GM12872 (cell line): ENCODE measurements at regions not wholly inside any gene's neighbourhood (a gene's known extent, or its start where the extent isn't known, plus 50 kb on each side); places are given as distances from the start of the nearest gene placed in this dataset.
A peak's percentile ranks its signal among the peaks of the same experiment; 100 is the strongest.

Experiments used
- TF ChIP-seq, protein P1 (sequence below): IDR thresholded peaks from 3 replicates; pipeline ENCODE4 v1.5.1; 2011; ENCODE audit warnings: low read depth, mild to moderate bottlenecking, low read length, moderate library complexity; ENCODE audit not compliant: insufficient read depth

DNA sequence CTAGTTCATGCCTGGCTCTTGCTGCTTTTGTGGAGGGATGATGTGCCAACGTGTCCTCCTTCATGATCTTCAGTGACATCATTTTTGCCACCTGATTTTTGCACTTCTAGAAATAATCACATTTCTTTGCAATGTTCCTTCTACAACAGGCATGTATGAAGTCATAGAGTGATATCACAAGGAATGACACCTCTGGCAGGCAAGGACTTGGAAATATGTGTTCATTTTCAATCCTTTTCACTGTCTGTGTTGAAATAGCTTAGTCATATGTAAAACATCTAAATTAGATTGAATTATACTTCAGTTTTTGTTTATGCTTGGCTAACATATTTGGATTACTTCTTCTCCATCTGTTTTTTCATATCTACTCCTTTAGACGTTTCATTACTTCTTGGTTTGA lies 221.2 kb upstream of the STK26 start:
- TF ChIP-seq, protein P1, sequence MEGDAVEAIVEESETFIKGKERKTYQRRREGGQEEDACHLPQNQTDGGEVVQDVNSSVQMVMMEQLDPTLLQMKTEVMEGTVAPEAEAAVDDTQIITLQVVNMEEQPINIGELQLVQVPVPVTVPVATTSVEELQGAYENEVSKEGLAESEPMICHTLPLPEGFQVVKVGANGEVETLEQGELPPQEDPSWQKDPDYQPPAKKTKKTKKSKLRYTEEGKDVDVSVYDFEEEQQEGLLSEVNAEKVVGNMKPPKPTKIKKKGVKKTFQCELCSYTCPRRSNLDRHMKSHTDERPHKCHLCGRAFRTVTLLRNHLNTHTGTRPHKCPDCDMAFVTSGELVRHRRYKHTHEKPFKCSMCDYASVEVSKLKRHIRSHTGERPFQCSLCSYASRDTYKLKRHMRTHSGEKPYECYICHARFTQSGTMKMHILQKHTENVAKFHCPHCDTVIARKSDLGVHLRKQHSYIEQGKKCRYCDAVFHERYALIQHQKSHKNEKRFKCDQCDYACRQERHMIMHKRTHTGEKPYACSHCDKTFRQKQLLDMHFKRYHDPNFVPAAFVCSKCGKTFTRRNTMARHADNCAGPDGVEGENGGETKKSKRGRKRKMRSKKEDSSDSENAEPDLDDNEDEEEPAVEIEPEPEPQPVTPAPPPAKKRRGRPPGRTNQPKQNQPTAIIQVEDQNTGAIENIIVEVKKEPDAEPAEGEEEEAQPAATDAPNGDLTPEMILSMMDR = no peak

DNA sequence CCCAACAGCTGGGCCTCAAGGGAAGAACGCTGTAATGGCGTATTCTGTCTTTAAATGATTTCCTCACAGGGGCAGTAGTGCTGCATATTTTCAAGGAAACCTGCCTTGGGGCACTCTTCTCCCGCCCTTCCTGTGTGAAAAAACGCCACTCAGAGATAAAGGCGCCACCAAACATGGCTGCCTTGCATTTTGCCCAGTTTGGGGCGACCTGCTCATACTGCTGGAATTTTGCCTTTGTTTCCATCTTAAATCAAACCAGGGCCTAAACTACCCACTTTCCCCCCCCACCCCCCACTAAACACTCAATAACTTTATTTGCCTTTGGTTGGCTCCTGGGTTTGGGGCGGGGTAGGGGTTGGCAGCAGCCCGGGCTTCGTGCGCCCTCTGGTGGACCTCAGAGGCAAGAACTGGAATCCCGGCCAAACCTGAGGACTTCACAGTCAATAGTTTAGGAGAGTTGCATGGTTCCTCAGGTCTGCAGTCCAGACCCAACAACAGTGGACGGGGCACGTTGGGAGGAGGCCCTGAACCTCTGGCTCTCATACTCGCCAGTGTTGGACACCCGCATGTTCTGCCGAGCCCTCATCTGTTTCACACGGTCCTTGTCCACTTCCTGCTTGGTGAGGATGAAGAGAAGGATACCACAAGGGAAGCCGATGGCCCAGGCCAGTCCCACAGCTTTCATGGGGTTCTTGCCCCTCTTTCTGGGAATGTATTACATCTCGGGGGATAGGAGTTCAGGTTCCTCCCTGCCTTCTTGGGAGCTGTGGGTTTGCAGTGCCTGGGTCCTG lies 220.1 kb upstream of the STK26 start:
- TF ChIP-seq, protein P1 = peak; percentile 49

GRCh38 chrX:131812847-131813825 lies 210.0 kb upstream of the STK26 start:
- TF ChIP-seq, protein P1 = 0 out of 3 replicates have a peak, but pooled peaks have one; percentile 2

DNA sequence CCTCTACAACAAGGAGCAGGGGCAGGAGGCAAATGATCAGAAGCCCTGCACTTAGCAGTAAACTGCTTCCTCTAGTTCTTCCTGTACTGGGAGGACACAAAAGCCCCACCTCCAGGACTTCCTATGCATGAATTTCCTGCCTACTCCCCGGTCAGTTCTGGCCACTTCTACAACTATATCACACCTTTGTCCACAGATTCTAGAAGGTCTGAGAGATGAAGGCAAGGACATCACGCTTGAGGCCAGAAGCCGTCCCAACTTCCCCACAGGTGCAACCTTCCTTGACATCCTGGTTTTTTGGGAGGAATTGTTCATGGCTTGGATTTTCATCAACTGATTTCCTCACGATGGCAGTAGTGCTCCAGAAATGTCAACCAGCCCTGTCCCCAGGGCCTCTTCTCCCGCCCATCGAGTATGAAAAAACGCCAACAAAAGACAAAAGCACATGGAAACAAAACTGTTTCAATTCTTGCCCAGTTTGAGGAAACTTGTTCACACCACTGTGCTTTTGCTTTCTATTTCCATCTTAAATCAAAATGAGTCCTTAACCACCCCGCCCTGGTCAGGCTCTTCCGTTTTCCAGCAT lies 206.5 kb upstream of the STK26 start:
- TF ChIP-seq, protein P1 = 0 out of 3 replicates have a peak, but pooled peaks have one; percentile 10

- TF ChIP-seq, protein P1 = no peak
These were observed 204.7 kb upstream of the STK26 start for GRCh38 chrX:131818297-131818936.

DNA sequence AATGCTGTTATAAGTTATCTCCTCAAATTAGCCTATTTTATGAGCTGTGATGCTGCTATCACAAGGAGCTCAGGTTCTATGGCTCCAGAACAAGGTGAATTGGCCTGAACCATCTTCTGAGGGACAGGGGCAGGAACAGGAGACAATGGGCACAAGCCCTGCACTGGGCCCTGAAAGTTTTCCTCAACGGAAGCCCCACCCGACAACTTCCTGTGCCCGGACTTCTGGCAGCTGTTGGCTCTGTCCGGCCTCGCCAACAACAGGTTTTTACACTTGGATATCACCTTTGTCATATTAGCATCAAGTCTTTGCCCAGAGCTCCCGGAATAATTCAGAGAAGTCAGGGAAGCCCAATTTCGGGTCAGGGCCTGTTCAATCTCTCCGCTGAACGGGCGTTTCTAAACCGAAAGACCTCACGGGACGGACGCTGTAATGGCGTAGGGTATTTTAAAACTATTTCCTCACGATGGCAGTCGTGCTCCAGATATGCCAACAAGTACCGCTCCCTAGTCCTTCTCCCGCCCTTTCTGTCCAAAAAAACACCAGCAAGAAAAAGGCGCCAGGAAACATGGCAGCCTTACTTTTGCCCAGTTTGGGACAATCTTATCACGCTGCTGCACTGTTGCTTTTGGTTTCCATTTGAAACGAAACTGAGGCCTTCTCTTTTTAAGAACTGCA lies 201.0 kb upstream of the STK26 start:
- TF ChIP-seq, protein P1 = no peak
